HEK293T (cell line): ENCODE measurements at regions not wholly inside any gene's neighbourhood (a gene's known extent, or its start where the extent isn't known, plus 50 kb on each side); places are given as distances from the start of the nearest gene placed in this dataset.
"Not testable (repeated sequence)": the region's sequence is repeated elsewhere in the genome, so short reads cannot be mapped to it uniquely, and the experiment has no call there.

Experiments
- CTCF ChIA-PET: fragments of 350-600 bp; formaldehyde crosslinking; extraction: SDS; loops from one replicate; lab custom pipeline; 2021; ENCODE audit warnings: antibody characterized with exemption, inconsistent platforms; lab: Yijun Ruan, JAX
- POLR2A ChIA-PET: fragments of 350-600 bp; formaldehyde crosslinking; extraction: SDS; loops from one replicate; lab custom pipeline; 2020; ENCODE audit warnings: antibody characterized with exemption, inconsistent platforms; lab: Yijun Ruan, JAX
- DNase-seq: peaks from one replicate; pipeline ENCODE4 v3.0.0; 2012; ENCODE audit warnings: mixed read lengths; ENCODE audit errors: extremely low spot score
- ARNT ChIP-seq: fragments of 450-650 bp; IDR thresholded peaks from 2 replicates; pipeline ENCODE4 v1.6.1; 2017; ENCODE audit warnings: mild to moderate bottlenecking
- BHLHE40 ChIP-seq: fragments of 450-650 bp; IDR thresholded peaks from 2 replicates; pipeline ENCODE4 v1.6.1; 2016; ENCODE audit warnings: mild to moderate bottlenecking, moderate library complexity, borderline replicate concordance
- CTBP1 ChIP-seq: fragments of 450-650 bp; IDR thresholded peaks from 2 replicates; pipeline ENCODE4 v1.6.1; 2016; ENCODE audit warnings: borderline replicate concordance
- ELF4 ChIP-seq: fragments of 450-650 bp; IDR thresholded peaks from 2 replicates; pipeline ENCODE4 v1.6.1; 2017; ENCODE audit warnings: antibody characterized with exemption
- FOXA1 ChIP-seq: fragments of 450-650 bp; IDR thresholded peaks from 2 replicates; pipeline ENCODE4 v1.6.1; 2016; ENCODE audit warnings: mild to moderate bottlenecking
- FOXK2 ChIP-seq: fragments of 450-650 bp; IDR thresholded peaks from 2 replicates; pipeline ENCODE4 v1.6.1; 2016; ENCODE audit warnings: mild to moderate bottlenecking
- FOXM1 ChIP-seq: fragments of 450-650 bp; IDR thresholded peaks from 2 replicates; pipeline ENCODE4 v1.6.1; 2017; ENCODE audit warnings: mild to moderate bottlenecking, borderline replicate concordance
- HDGF ChIP-seq: fragments of 450-650 bp; IDR thresholded peaks from 2 replicates; pipeline ENCODE4 v1.6.1; 2017; ENCODE audit warnings: antibody characterized with exemption, borderline replicate concordance
- L3MBTL2 ChIP-seq: fragments of 450-650 bp; conservative IDR thresholded peaks from 2 replicates; pipeline ENCODE4 v1.6.1; 2016; ENCODE audit warnings: mild to moderate bottlenecking
- LEF1 ChIP-seq: fragments of 450-650 bp; IDR thresholded peaks from 2 replicates; pipeline ENCODE4 v1.6.1; 2017; ENCODE audit warnings: mild to moderate bottlenecking, borderline replicate concordance
- NFRKB ChIP-seq: fragments of 450-650 bp; IDR thresholded peaks from 2 replicates; pipeline ENCODE4 v1.6.1; 2016; ENCODE audit warnings: mild to moderate bottlenecking, moderate library complexity
- SP1 ChIP-seq: fragments of 450-650 bp; IDR thresholded peaks from 2 replicates; pipeline ENCODE4 v1.6.1; 2017
- SUZ12 ChIP-seq: fragments of 450-650 bp; IDR thresholded peaks from 2 replicates; pipeline ENCODE4 v1.6.1; 2016; ENCODE audit warnings: mild to moderate bottlenecking
- TARDBP ChIP-seq: fragments of 450-650 bp; IDR thresholded peaks from 2 replicates; pipeline ENCODE4 v1.6.1; 2016
- ZNF384 ChIP-seq: fragments of 450-650 bp; IDR thresholded peaks from 2 replicates; pipeline ENCODE4 v1.6.1; 2016
- TF ChIP-seq, protein P1 (sequence below): fragments of 450-650 bp; IDR thresholded peaks from 2 replicates; pipeline ENCODE4 v1.6.1; 2016

DNA sequence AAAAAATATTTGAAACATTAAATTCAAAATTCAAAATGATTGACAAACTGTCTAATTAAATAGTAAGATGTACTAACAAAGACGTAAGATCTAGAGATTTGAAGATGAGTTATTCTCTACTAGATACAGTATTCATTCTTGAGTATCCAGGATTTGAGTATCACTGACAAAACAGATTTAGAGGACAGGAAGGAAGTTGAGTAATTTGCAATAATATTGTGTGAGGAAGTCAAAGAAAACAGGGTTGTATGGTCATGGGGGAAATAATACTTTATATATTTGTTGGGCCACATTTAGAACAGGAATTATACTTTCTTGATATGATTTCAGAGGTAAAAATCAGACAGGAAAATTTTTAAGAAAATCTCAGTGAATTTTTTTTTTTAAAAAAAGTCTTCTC is 393.1 kb upstream of the CDIN1 start:
- ChIA-PET POLR2A (no interaction called here), CTCF (no interaction called here)
- no peak for TF ChIP-seq SP1
- no peak for DNase-seq

DNA sequence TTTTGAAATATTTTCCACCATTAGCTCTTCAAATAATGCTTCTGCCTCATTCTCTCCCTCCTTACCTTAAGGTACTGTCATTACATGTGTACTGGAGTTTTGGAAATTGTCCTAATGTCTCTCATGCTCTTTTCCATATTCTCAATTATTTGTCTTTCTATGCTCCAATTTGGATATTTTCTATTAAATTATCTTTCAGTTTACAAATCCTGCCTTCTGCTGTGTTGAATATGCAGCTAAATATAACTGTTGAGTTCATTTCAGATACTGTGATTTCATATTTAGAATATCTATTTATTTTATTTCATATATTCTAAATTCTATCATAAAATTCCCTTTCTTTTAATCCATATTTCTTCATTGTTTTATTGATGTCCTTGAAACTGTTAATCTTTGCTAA is 388.0 kb upstream of the CDIN1 start:
- CTCF ChIA-PET = no interaction called here
- TF ChIP-seq SUZ12 (no peak), FOXK2 (no peak), ELF4 (no peak), L3MBTL2 (no peak), ZNF384 (no peak), SP1 (no peak), CTBP1 (no peak), NFRKB (no peak), BHLHE40 (no peak), FOXM1 (no peak), ARNT (no peak), TARDBP (no peak), LEF1 (no peak), FOXA1 (no peak)
- TF ChIP-seq, protein P1, sequence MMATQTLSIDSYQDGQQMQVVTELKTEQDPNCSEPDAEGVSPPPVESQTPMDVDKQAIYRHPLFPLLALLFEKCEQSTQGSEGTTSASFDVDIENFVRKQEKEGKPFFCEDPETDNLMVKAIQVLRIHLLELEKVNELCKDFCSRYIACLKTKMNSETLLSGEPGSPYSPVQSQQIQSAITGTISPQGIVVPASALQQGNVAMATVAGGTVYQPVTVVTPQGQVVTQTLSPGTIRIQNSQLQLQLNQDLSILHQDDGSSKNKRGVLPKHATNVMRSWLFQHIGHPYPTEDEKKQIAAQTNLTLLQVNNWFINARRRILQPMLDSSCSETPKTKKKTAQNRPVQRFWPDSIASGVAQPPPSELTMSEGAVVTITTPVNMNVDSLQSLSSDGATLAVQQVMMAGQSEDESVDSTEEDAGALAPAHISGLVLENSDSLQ = no peak
- POLR2A ChIA-PET = no interaction called here
- DNase-seq = no peak

DNA sequence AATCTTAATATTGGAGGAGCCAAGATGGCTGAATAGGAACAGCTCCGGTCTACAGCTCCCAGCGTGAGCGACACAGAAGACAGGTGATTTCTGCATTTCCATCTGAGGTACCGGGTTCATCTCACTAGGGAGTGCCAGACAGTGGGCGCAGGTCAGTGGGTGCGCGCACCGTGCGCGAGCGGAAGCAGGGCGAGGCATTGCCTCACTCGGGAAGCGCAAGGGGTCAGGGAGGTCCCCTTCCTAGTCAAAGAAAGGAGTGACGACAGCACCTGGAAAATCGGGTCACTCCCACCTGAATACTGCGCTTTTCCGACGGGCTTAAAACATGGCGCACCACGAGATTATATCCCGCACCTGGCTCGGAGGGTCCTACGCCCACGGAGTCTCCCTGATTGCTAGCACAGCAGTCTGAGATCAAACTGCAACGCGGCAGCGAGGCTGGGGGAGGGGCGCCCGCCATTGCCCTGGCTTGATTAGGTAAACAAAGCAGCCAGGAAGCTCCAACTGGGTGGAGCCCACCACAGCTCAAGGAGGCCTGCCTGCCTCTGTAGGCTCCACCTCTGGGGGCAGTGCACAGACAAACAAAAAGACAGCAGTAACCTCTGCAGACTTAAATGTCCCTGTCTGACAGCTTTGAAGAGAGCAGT is 383.9 kb upstream of the CDIN1 start:
- DNase-seq, POLR2A ChIA-PET, CTCF ChIA-PET: not testable (repeated sequence)

DNA sequence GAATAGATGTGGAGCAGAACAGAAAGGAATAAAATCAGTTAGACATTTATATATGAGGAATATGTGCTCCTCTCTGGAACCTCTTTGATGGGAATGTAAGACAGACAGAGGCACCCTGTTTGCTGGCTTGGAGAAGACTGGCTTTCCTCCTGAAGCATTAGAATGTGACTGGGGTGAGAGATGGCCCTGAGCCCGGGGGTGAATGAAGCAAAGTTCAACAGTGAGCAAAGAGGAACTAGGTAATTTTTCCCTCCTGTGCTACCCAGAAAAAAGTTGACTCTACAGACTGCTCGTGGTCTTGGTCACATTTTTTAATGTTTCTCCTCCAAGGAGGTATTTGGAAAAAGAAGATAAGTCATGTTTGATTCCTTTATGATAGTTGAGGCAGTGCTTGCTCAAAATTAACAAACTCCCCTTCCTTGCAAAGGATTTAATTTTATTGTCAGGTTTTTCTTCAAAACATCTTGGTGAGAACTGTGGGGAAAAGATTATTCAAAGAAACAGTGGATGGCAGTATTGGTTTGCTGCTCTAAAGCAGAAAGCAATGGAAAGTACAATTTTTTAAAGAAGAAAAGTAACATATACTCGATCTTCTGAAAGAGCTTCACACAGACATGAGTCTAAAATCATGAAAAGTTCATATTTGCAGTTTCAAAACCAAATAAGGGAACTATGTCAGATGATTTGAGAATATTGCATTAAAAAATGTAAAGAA is 370.4 kb upstream of the CDIN1 start:
- ChIA-PET POLR2A (no interaction called here), CTCF (no interaction called here)
- TF ChIP-seq SP1 = no peak
- TF ChIP-seq BHLHE40 = no peak
- TF ChIP-seq ARNT = no peak
- TF ChIP-seq NFRKB = no peak
- TF ChIP-seq ELF4 = no peak
- TF ChIP-seq L3MBTL2 = no peak
- TF ChIP-seq, protein P1 = no peak
- no peak for TF ChIP-seq FOXM1
- no peak for TF ChIP-seq TARDBP
- no peak for TF ChIP-seq HDGF
- TF ChIP-seq FOXA1 = no peak
- no peak for DNase-seq

DNA sequence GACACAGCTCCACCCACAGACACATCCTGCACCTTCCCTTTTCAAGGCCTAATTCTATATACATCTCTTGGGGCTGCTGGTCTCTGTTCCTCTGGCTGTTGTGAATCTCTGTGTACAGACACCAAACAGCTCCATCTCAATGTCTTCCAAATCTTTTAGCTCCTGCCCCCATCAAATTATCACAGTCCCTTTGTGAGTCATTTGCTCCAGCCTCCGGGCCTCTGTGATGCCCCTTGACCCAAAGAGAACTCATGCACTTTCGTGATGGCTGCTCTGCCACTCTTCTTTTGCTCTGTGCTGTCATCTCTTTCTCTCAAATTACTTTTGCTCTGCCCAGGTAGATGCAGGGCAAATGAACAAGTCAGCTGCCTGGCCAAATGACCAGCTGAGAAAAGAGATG is 369.0 kb upstream of the CDIN1 start:
- POLR2A ChIA-PET = no interaction called here
- DNase-seq = no peak
- CTCF ChIA-PET = no interaction called here
- TF ChIP-seq L3MBTL2 (no peak), ARNT (no peak), ZNF384 (no peak), LEF1 (no peak), BHLHE40 (no peak), FOXM1 (no peak), FOXK2 (no peak), SUZ12 (no peak), TARDBP (no peak), NFRKB (no peak), ELF4 (no peak), HDGF (no peak), SP1 (no peak)
- TF ChIP-seq, protein P1 = no peak

DNA sequence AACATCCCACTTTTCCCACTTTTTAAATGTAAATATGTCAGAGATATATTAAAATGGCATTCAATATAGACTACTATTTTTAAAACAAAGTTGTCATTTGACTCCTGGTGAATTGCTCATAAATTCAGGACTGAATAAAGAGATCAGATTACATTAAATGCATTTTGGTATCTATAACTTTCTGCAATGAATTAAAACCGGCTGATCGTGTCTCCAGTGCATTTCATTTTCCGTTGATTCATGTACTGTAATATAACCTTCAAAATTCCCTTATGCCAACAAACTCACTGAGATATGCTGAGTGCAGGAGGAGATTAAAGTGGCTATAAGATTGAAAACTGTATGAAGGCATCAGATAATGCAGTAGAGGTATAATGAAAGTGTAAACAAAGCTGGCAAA is 361.1 kb upstream of the CDIN1 start:
- DNase-seq = no peak
- no peak for TF ChIP-seq LEF1
- no peak for TF ChIP-seq HDGF
- no peak for TF ChIP-seq CTBP1
- TF ChIP-seq ARNT = no peak
- POLR2A ChIA-PET = no interaction called here
- CTCF ChIA-PET = interaction anchor here (1.1 kb wide), 1 partner anchor 165 kb away, joined by 3 read pairs; no protein-coding TSS in a partner anchor

DNA sequence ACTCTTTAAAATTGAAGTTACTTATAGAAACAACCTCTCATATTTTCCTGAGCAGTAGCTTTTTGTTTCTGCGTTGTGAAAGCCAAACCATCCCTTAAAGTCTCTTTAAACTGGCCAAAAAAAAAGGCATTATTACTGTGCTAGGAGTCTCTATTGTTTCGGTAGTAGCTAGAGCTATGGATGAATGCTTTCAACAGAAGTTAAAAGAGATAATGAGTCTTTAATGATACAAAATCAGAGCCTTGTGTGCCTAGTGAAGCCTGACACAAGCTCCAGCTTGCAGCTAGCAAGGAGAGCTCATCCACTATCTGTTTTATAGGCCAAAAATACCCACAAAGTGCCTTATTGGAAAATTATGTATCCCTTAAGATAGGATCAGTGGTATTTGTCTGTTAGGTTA is 360.4 kb upstream of the CDIN1 start:
- ChIA-PET CTCF (no interaction called here), POLR2A (no interaction called here)
- no peak for TF ChIP-seq ARNT
- TF ChIP-seq L3MBTL2 = no peak
- no peak for TF ChIP-seq CTBP1
- no peak for TF ChIP-seq HDGF
- TF ChIP-seq SP1 = no peak
- DNase-seq = no peak
